Endothelial cell of umbilical vein (primary cell): ENCODE measurements at regions not wholly inside any gene's neighbourhood (a gene's known extent, or its start where the extent isn't known, plus 50 kb on each side); places are given as distances from the start of the nearest gene placed in this dataset.

Source experiments
- BruUV-seq: library from RNA; stranded (reverse); fragments of 400-500 nt; replicated peaks from 2 replicates; lab custom pipeline; 2021; lab: Mats Ljungman, UMichigan
- CTCF ChIA-PET: fragments of 300-600, 350-600 bp; sonication (Branson Sonifier 250); formaldehyde crosslinking; loops from one replicate; lab custom pipeline; 2021; ENCODE audit warnings: antibody characterized with exemption, inconsistent platforms; lab: Charles Lee
- POLR2A ChIA-PET: fragments of 300-600, 350-600 bp; sonication (Branson Sonifier 250); formaldehyde crosslinking; loops from one replicate; lab custom pipeline; 2021; ENCODE audit warnings: antibody characterized with exemption, inconsistent platforms; lab: Charles Lee
- DNase-seq: peaks from one replicate; pipeline ENCODE4 v3.0.0-alpha.2; 2011; ENCODE audit warnings: low read depth, low spot score
- FAIRE-seq: peaks from 2 replicates; lab custom pipeline; 2011; peaks lifted over from hg19 to GRCh38; lab: Jason Lieb, UNC
- H2AFZ ChIP-seq: 2 replicates; pipeline ENCODE4 v1.6.0; 2012; ENCODE audit warnings: low read depth, low read length, control low read depth, inconsistent platforms
- H3K27ac ChIP-seq: 2 replicates; pipeline ENCODE4 v1.5.1; 2011; ENCODE audit warnings: low read depth, mild to moderate bottlenecking, control low read depth, low read length, moderate library complexity; ENCODE audit not compliant: insufficient read depth
- H3K27me3 ChIP-seq, 2 experiments: 2 replicates each; pipeline versions ENCODE4 v1.6.0 to v1.6.1; 2011; ENCODE audit warnings: low read length in 2 of 2, mixed read lengths in 1 of 2; ENCODE audit not compliant: control insufficient read depth in 2 of 2, insufficient read depth in 2 of 2
- H3K36me3 ChIP-seq, 2 experiments: 2 replicates in 1 of 2; 3 replicates in 1 of 2; pipeline ENCODE4 v1.5.1; 2011; ENCODE audit warnings: low read length in 2 of 2, mild to moderate bottlenecking in 1 of 2, moderate library complexity in 1 of 2; ENCODE audit not compliant: control insufficient read depth in 2 of 2, insufficient read depth in 2 of 2; ENCODE audit errors: extremely low read depth in 1 of 2
- H3K4me1 ChIP-seq: 3 replicates; pipeline ENCODE4 v1.5.1; 2011; ENCODE audit warnings: mild to moderate bottlenecking, low read length; ENCODE audit not compliant: control insufficient read depth, insufficient read depth; ENCODE audit errors: extremely low read depth
- H3K4me2 ChIP-seq: 2 replicates; pipeline ENCODE4 v1.6.1; 2011; ENCODE audit warnings: low read length, control low read depth, mixed read lengths; ENCODE audit not compliant: insufficient read depth
- H3K4me3 ChIP-seq, 3 experiments: fragments of 200-600 bp in 1 of 3; sonication (generic), shearing (Covaris generic) in 1 of 3; replicated peaks in 1 of 3; 2 replicates each; pipeline ENCODE4 v1.5.1; 2011 to 2016; ENCODE audit warnings: control low read depth in 3 of 3, low read length in 3 of 3, mild to moderate bottlenecking in 2 of 3, inconsistent platforms in 1 of 3, low read depth in 1 of 3, moderate library complexity in 1 of 3; ENCODE audit not compliant: insufficient read depth in 1 of 3
- H3K79me2 ChIP-seq: 2 replicates; pipeline ENCODE4 v1.6.0; 2012; ENCODE audit warnings: low read length, inconsistent platforms; ENCODE audit not compliant: control insufficient read depth, insufficient read depth
- H3K9ac ChIP-seq: replicated peaks from 2 replicates; pipeline ENCODE3; 2011; ENCODE audit warnings: low read length, control low read depth; ENCODE audit not compliant: insufficient read depth; ENCODE audit errors: extremely low read depth
- H3K9me1 ChIP-seq: replicated peaks from 3 replicates; pipeline ENCODE4 v1.6.0; 2011; ENCODE audit warnings: mild to moderate bottlenecking, low read length; ENCODE audit not compliant: control insufficient read depth, insufficient read depth; ENCODE audit errors: extremely low read depth
- H3K9me3 ChIP-seq: replicated peaks from 2 replicates; pipeline ENCODE4 v1.5.1; 2012; ENCODE audit warnings: low read length, inconsistent platforms; ENCODE audit not compliant: control insufficient read depth, insufficient read depth
- H4K20me1 ChIP-seq: replicated peaks from 2 replicates; pipeline ENCODE3; 2011; ENCODE audit warnings: mild to moderate bottlenecking, low read length; ENCODE audit not compliant: control insufficient read depth, insufficient read depth; ENCODE audit errors: extremely low read depth
- EZH2 ChIP-seq: IDR thresholded peaks from 2 replicates; pipeline ENCODE4 v1.6.1; 2012; ENCODE audit warnings: borderline replicate concordance, low read depth, mild to moderate bottlenecking, moderate library complexity, low read length, inconsistent platforms; ENCODE audit not compliant: severe bottlenecking
- FOS ChIP-seq: IDR thresholded peaks from 2 replicates; pipeline ENCODE4 v1.6.1; 2011; ENCODE audit warnings: mild to moderate bottlenecking, low read length, moderate library complexity, borderline replicate concordance; ENCODE audit not compliant: insufficient read depth
- GATA2 ChIP-seq: IDR thresholded peaks from 2 replicates; pipeline ENCODE4 v1.7.0; 2011; ENCODE audit warnings: low read depth, mild to moderate bottlenecking, moderate library complexity, mixed read lengths, low read length; ENCODE audit not compliant: insufficient read length, insufficient read depth
- JUN ChIP-seq: IDR thresholded peaks from 2 replicates; pipeline ENCODE4 v1.6.1; 2011; ENCODE audit warnings: borderline replicate concordance, low read depth; ENCODE audit not compliant: insufficient read length, insufficient read depth
- MAX ChIP-seq: IDR thresholded peaks from 2 replicates; pipeline ENCODE4 v1.6.1; 2011; ENCODE audit not compliant: insufficient read depth, insufficient read length
- MYC ChIP-seq: IDR thresholded peaks from one replicate; pipeline ENCODE4 v1.6.1; 2011; ENCODE audit warnings: mild to moderate bottlenecking, low read depth, low read length
- POLR2A ChIP-seq: IDR thresholded peaks from 2 replicates; pipeline ENCODE4 v1.6.1; 2012; ENCODE audit warnings: low read depth, mild to moderate bottlenecking, control low read depth, low read length
- POLR2AphosphoS5 ChIP-seq: IDR thresholded peaks from 2 replicates; pipeline ENCODE4 v1.6.1; 2012; ENCODE audit warnings: low read depth, mild to moderate bottlenecking, control low read depth, low read length, moderate library complexity; ENCODE audit not compliant: insufficient read depth
- dilution Hi-C: fragments of 300-500 bp; cut with MboI; formaldehyde crosslinking; loops from one replicate; pipeline ENCODE4 v1.15.0; 2019; ENCODE audit warnings: low sequenced_read_pairs; ENCODE audit not compliant: extremely low pct_ligation_motif_present
- intact Hi-C: fragments of 100-400 bp; cut with micrococcal nuclease; formaldehyde crosslinking; loops from one replicate; pipeline ENCODE4 v1.10.0; 2022
- TF ChIP-seq, protein P1 (sequence below), 2 donors: IDR thresholded peaks; 1 replicate in 1 of 2; 2 replicates in 1 of 2; pipeline ENCODE4 v1.5.1; 2011; ENCODE audit warnings: low read length in 2 of 2, mild to moderate bottlenecking in 2 of 2, moderate library complexity in 2 of 2, control low read depth in 1 of 2, inconsistent platforms in 1 of 2, low read depth in 1 of 2; ENCODE audit not compliant: insufficient read depth in 1 of 2; ENCODE audit errors: extremely low read depth in 1 of 2

- dilution Hi-C loops (no loop called here), intact Hi-C loops (no loop called here)
- FAIRE-seq: no peak
- no TSS peak for BruUV-seq
- Histone ChIP-seq H3K9me3 (no peaks in the 10 kb centered on the region), H3K9me1 (no peaks in the 10 kb centered on the region), H3K79me2 (no peaks in the 10 kb centered on the region), H3K4me3 (no peak overlapping the region), H4K20me1 (no peaks in the 10 kb centered on the region), H3K4me1 (no peaks in the 10 kb centered on the region), H3K4me2 (no peak overlapping the region), H3K36me3 (no peaks in the 10 kb centered on the region), H3K27ac (no peak overlapping the region), H3K27me3 (peaks cover 0 to 6% of the 10 kb centered on the region in 2 experiments), H3K9ac (no peak overlapping the region), H2AFZ (no peak overlapping the region)
- TF ChIP-seq GATA2: no peak
- TF ChIP-seq JUN: no peak
- no peak for TF ChIP-seq MAX
- no peak for TF ChIP-seq MYC
- TF ChIP-seq POLR2AphosphoS5: no peak
- TF ChIP-seq POLR2A: no peak
- TF ChIP-seq, protein P1, sequence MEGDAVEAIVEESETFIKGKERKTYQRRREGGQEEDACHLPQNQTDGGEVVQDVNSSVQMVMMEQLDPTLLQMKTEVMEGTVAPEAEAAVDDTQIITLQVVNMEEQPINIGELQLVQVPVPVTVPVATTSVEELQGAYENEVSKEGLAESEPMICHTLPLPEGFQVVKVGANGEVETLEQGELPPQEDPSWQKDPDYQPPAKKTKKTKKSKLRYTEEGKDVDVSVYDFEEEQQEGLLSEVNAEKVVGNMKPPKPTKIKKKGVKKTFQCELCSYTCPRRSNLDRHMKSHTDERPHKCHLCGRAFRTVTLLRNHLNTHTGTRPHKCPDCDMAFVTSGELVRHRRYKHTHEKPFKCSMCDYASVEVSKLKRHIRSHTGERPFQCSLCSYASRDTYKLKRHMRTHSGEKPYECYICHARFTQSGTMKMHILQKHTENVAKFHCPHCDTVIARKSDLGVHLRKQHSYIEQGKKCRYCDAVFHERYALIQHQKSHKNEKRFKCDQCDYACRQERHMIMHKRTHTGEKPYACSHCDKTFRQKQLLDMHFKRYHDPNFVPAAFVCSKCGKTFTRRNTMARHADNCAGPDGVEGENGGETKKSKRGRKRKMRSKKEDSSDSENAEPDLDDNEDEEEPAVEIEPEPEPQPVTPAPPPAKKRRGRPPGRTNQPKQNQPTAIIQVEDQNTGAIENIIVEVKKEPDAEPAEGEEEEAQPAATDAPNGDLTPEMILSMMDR (IDR thresholded peaks at IDR 0.05; ENCODE audit: extremely low read depth in 1 of 2, insufficient read depth in 1 of 2, low read depth in 1 of 2, low read length in 2 of 2): no peak
- no peak for TF ChIP-seq EZH2
- TF ChIP-seq FOS: no peak
- POLR2A ChIA-PET: no interaction called here
- DNase-seq: no peak
- CTCF ChIA-PET: interaction anchor here (0.5 to 1.6 kb wide), 2 partner anchors 48 to 142 kb away, joined by 3 read pairs; no protein-coding TSS in a partner anchor
These were observed 140.8 kb upstream of the TRPC7 start for GRCh38 chr5:136506131-136506530.
